Loucy (cell line): ENCODE measurements at regions not wholly inside any gene's neighbourhood (a gene's known extent, or its start where the extent isn't known, plus 50 kb on each side); places are given as distances from the start of the nearest gene placed in this dataset.

ENCODE experiments used
- H2AFZ ChIP-seq: fragments of 200-600 bp; sonication (generic); 2 replicates; pipeline ENCODE4 v1.6.0; 2016; ENCODE audit warnings: antibody characterized with exemption, mild to moderate bottlenecking, low read length, moderate library complexity
- H3F3A ChIP-seq: fragments of 200-600 bp; 2 replicates; pipeline ENCODE4 v1.6.0; 2016; ENCODE audit warnings: antibody characterized with exemption, low read depth, mild to moderate bottlenecking
- H3K27me3 ChIP-seq: fragments of 200-600 bp; sonication (generic); 2 replicates; pipeline ENCODE4 v1.6.1; 2014; ENCODE audit warnings: low read length, mild to moderate bottlenecking; ENCODE audit not compliant: insufficient read depth, poor library complexity, severe bottlenecking
- H3K36me3 ChIP-seq: fragments of 200-600 bp; sonication (generic); 2 replicates; pipeline ENCODE4 v1.6.1; 2016; ENCODE audit warnings: low read length; ENCODE audit not compliant: insufficient read depth
- H3K4me1 ChIP-seq: fragments of 200-600 bp; sonication (generic); 2 replicates; pipeline ENCODE4 v1.5.1; 2014; ENCODE audit warnings: low read length, mild to moderate bottlenecking; ENCODE audit not compliant: insufficient read depth, poor library complexity, severe bottlenecking
- H3K4me2 ChIP-seq: fragments of 200-600 bp; sonication (generic); 2 replicates; pipeline ENCODE4 v1.6.0; 2014; ENCODE audit warnings: antibody characterized with exemption, low read length, low read depth, mild to moderate bottlenecking; ENCODE audit not compliant: poor library complexity, severe bottlenecking
- H3K4me3 ChIP-seq: fragments of 200-600 bp; sonication (generic); 2 replicates; pipeline ENCODE4 v1.5.1; 2014; ENCODE audit warnings: low read length, mild to moderate bottlenecking, mixed read lengths; ENCODE audit not compliant: poor library complexity, severe bottlenecking
- H3K79me2 ChIP-seq: fragments of 200-600 bp; sonication (generic); 2 replicates; pipeline ENCODE4 v1.6.1; 2014; ENCODE audit warnings: low read length; ENCODE audit not compliant: insufficient read depth
- H3K9ac ChIP-seq: fragments of 200-600 bp; sonication (generic); 2 replicates; pipeline ENCODE4 v1.6.0; 2014; ENCODE audit warnings: mild to moderate bottlenecking, low read depth, low read length, moderate library complexity; ENCODE audit not compliant: poor library complexity, severe bottlenecking
- H3K9me2 ChIP-seq: fragments of 200-600 bp; sonication (generic); replicated peaks from 2 replicates; pipeline ENCODE4 v1.6.1; 2016; ENCODE audit warnings: low read depth, low read length, mixed read lengths
- H3K9me3 ChIP-seq: fragments of 200-600 bp; sonication (generic); 2 replicates; pipeline ENCODE4 v1.6.1; 2014; ENCODE audit warnings: mild to moderate bottlenecking, antibody characterized with exemption, low read length, low read depth; ENCODE audit not compliant: insufficient read depth
- H4K20me1 ChIP-seq: fragments of 200-600 bp; sonication (generic); 2 replicates; pipeline ENCODE4 v1.6.0; 2014; ENCODE audit warnings: antibody characterized with exemption, low read length, mild to moderate bottlenecking; ENCODE audit not compliant: insufficient read depth, poor library complexity, severe bottlenecking
- CTCF ChIP-seq: fragments of 200-600 bp; sonication (generic); conservative IDR thresholded peaks from 2 replicates; pipeline ENCODE4 v1.5.1; 2014; ENCODE audit warnings: mild to moderate bottlenecking, antibody characterized with exemption, low read length
- EZH2phosphoT487 ChIP-seq: fragments of 200-600 bp; IDR thresholded peaks from 2 replicates; pipeline ENCODE4 v1.6.1; 2018; ENCODE audit warnings: antibody characterized with exemption, mild to moderate bottlenecking, moderate library complexity, borderline replicate concordance

GRCh38 chr14:55869397-55870049 lies 248.7 kb upstream of the PELI2 start:
- TF ChIP-seq EZH2phosphoT487 (no peak), CTCF (no peak)
- H4K20me1 ChIP-seq = no peaks in the 10 kb centered on the region
- H3K9me3 ChIP-seq = no peaks in the 10 kb centered on the region

GRCh38 chr14:55873169-55873568 lies 245.0 kb upstream of the PELI2 start:
- no peak for TF ChIP-seq CTCF
- TF ChIP-seq EZH2phosphoT487 = no peak
- Histone ChIP-seq H3K79me2 (no peaks in the 10 kb centered on the region), H3K36me3 (no peaks in the 10 kb centered on the region), H3K9ac (no peak overlapping the region), H3K4me1 (no peaks in the 10 kb centered on the region), H3K9me2 (no peaks in the 10 kb centered on the region), H4K20me1 (no peaks in the 10 kb centered on the region), H2AFZ (no peak overlapping the region), H3F3A (no peaks in the 10 kb centered on the region; the same call in none of the 2 replicates), H3K4me2 (no peak overlapping the region), H3K4me3 (no peak overlapping the region), H3K27me3 (no peaks in the 10 kb centered on the region), H3K9me3 (no peaks in the 10 kb centered on the region)

More at GRCh38 chr14:55869397-55870049, 248.7 kb upstream of the PELI2 start:
- H3K4me3 ChIP-seq = no peak overlapping the region
- peaks cover 30% of the 10 kb centered on the region for H3K4me1 ChIP-seq
- no peak overlapping the region for H2AFZ ChIP-seq
- no peaks in the 10 kb centered on the region; the same call in 1 of the 2 replicates for H3F3A ChIP-seq
- H3K27me3 ChIP-seq = no peaks in the 10 kb centered on the region
- H3K4me2 ChIP-seq = no peak overlapping the region
- no peaks in the 10 kb centered on the region for H3K36me3 ChIP-seq
- no peaks in the 10 kb centered on the region for H3K9me2 ChIP-seq
- H3K79me2 ChIP-seq = no peaks in the 10 kb centered on the region
- no peak overlapping the region for H3K9ac ChIP-seq

- no peaks in the 10 kb centered on the region for H3K27me3 ChIP-seq
- TF ChIP-seq EZH2phosphoT487 = no peak
- TF ChIP-seq CTCF = no peak
- H3K4me1 ChIP-seq = no peaks in the 10 kb centered on the region
- no peaks in the 10 kb centered on the region for H3K9me3 ChIP-seq
- H4K20me1 ChIP-seq = no peaks in the 10 kb centered on the region
- no peak overlapping the region for H3K4me3 ChIP-seq
- no peaks in the 10 kb centered on the region for H3K36me3 ChIP-seq
- no peaks in the 10 kb centered on the region for H3K9me2 ChIP-seq
- H3K4me2 ChIP-seq = no peak overlapping the region
- no peak overlapping the region for H2AFZ ChIP-seq
- H3K9ac ChIP-seq = no peak overlapping the region
- H3F3A ChIP-seq = no peaks in the 10 kb centered on the region; the same call in none of the 2 replicates
- no peaks in the 10 kb centered on the region for H3K79me2 ChIP-seq
These were observed 243.4 kb upstream of the PELI2 start for GRCh38 chr14:55874785-55875184.
